HCT116 (cell line): ENCODE measurements at regions not wholly inside any gene's neighbourhood (a gene's known extent, or its start where the extent isn't known, plus 50 kb on each side); places are given as distances from the start of the nearest gene placed in this dataset.

Experiments used
- CTCF ChIP-seq, 3 experiments: fragments of 200-600 bp in 1 of 3; sonication (generic) in 1 of 3; IDR thresholded peaks in 2 of 3; conservative IDR thresholded peaks in 1 of 3; 2 replicates each; pipeline ENCODE4 v1.5.1; 2012 to 2017; ENCODE audit warnings: low read depth in 2 of 3, low read length in 2 of 3, antibody characterized with exemption in 1 of 3, borderline replicate concordance in 1 of 3, control low read depth in 1 of 3, mild to moderate bottlenecking in 1 of 3, mixed read lengths in 1 of 3, mixed run types in 1 of 3, moderate library complexity in 1 of 3; ENCODE audit not compliant: insufficient read depth in 1 of 3
- EZH2 ChIP-seq: fragments of 200-600 bp; sonication (generic); IDR thresholded peaks from 2 replicates; pipeline ENCODE4 v1.6.1; 2017; ENCODE audit warnings: antibody characterized with exemption, mixed run types
- SP1 ChIP-seq: IDR thresholded peaks from 2 replicates; pipeline ENCODE4 v1.6.1; 2012; ENCODE audit warnings: low read depth
- TCF7L2 ChIP-seq: IDR thresholded peaks from 2 replicates; pipeline ENCODE4 v1.7.0; 2011; ENCODE audit warnings: borderline replicate concordance, inconsistent platforms; ENCODE audit not compliant: insufficient read depth, insufficient read length; ENCODE audit errors: extremely low read depth
- ZBTB33 ChIP-seq: IDR thresholded peaks from 2 replicates; pipeline ENCODE4 v1.6.1; 2011; ENCODE audit warnings: mild to moderate bottlenecking, low read length, moderate library complexity; ENCODE audit not compliant: insufficient replicate concordance; ENCODE audit errors: extremely low read depth

DNA sequence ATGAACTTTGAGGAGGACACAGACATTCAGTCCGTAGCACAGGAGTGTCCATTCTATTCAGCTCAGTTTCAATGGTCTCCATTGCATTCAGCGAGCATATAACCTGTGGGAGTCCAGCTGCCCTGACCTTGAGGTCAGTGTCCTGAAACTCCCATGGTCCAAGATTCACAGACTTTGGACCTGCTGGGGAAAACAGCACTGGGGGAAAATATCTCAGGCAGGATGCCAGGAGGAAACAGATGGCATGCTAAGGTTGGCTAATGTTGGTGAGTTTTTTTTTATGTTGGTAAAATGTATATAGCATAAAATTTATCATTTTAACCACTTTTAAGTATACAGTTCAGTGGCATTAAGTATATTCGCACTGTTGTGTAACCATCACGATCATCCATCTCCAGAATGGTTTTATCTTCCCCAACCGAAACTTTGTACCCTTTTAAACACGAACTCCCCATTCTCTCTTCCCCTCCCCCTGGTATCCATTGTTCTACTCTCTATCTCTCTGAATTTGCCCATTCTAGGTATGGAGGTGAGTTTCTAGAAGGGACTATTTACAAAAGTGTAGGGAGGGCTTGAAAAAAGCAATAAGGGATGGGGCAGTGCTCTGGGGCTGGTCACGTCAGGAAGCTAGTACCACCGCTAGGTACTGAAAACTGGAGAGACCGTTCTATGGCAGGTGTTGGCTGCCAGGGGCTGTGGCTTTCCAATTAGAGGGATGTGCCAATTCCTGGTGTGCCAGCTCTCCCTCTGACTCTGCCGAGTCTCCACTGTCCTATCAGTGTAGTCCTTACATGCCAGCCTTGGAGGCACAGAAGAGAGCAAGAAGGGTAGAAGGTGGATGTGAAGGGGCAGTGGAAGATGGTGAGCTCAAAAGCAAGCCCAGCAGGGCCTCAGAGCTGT is 85.3 kb downstream of the FOXD2 start:
- no peak for TF ChIP-seq EZH2
- TF ChIP-seq CTCF (IDR thresholded peaks at IDR 0.05 in 2 of 3, conservative IDR thresholded peaks at IDR 0.05 in 1 of 3; ENCODE audit: borderline replicate concordance in 1 of 3, insufficient read depth in 1 of 3, low read depth in 2 of 3, low read length in 2 of 3), result no peak
- TF ChIP-seq TCF7L2, result no peak
- no peak for TF ChIP-seq SP1
- no peak for TF ChIP-seq ZBTB33
